ENCODE measurements at regions not wholly inside any gene's neighbourhood (a gene's known extent, or its start where the extent isn't known, plus 50 kb on each side); places are given as distances from the start of the nearest gene placed in this dataset.

DNA sequence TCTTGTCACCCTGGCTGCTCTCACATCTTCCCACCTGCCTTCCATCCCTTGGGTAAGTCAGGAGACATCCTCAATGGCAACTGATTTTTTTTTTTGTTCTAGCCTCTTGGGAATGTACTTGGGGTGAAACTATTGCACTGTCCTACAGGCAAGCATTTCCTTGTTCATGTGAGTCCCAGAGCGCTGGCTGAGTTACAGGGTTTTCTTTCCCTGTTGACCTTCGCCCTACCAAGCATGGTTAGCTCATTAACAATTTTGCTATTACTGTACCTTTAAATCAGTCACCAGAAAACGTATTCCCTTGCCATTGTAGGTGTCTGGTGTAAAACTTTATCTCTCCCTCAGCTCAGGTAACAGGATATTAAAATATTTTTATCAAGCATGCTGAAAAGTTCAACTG lies 98.9 kb downstream of the PRLHR start:
- no peak overlapping the region for H3K4me3 ChIP-seq (ENCODE audit: low read depth, low read length)
- TF ChIP-seq, protein P1, sequence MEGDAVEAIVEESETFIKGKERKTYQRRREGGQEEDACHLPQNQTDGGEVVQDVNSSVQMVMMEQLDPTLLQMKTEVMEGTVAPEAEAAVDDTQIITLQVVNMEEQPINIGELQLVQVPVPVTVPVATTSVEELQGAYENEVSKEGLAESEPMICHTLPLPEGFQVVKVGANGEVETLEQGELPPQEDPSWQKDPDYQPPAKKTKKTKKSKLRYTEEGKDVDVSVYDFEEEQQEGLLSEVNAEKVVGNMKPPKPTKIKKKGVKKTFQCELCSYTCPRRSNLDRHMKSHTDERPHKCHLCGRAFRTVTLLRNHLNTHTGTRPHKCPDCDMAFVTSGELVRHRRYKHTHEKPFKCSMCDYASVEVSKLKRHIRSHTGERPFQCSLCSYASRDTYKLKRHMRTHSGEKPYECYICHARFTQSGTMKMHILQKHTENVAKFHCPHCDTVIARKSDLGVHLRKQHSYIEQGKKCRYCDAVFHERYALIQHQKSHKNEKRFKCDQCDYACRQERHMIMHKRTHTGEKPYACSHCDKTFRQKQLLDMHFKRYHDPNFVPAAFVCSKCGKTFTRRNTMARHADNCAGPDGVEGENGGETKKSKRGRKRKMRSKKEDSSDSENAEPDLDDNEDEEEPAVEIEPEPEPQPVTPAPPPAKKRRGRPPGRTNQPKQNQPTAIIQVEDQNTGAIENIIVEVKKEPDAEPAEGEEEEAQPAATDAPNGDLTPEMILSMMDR (conservative IDR thresholded peaks at IDR 0.05; ENCODE audit: low read depth, low read length) = no peak
- no peak for DNase-seq (ENCODE audit: low read depth)

DNA sequence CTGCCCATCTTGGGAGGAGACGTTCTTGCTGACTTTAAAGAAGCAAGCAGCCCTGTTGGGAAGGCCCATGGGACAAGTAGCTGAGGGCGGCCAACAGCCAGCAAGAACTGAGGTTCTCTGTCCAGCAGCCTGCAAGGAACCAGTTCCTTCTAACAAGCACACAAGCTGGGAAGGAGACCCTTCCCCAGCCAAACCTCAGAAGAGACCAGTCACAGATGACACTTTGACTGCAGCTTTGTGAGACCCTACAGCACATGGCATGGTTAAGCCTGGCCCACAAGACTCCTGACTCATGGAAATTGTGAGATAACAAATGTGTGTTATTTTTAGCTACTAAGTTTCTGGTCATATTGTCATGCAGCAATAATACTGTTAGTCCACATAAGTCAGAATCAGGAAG lies 99.9 kb downstream of the PRLHR start:
- H3K4me3 ChIP-seq (ENCODE audit: low read depth, low read length) = no peak overlapping the region
- TF ChIP-seq, protein P1 (conservative IDR thresholded peaks at IDR 0.05; ENCODE audit: low read depth, low read length) = no peak
- DNase-seq (ENCODE audit: low read depth) = no peak

DNA sequence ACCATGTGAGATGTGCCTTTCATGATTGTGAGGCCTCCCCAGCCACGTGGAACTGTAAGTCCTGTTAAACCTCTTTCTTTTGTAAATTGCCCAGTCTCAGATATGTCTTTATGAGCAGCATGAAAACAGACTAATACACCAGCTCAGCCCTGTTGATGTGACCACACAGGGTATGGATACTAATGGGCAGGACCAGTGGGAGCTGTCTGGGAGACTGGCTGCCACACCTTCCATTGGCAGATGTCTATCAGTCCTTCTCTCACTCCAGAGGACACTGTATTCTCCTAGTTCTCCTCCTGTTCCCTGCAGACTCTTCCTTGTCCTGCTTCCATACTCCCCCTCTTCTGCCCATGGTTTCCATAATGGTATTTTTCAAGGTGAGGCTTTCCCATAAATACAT lies 104.4 kb downstream of the PRLHR start:
- DNase-seq (ENCODE audit: low read depth) = no peak
- TF ChIP-seq, protein P1 (conservative IDR thresholded peaks at IDR 0.05; ENCODE audit: low read depth, low read length) = no peak
- no peak overlapping the region for H3K4me3 ChIP-seq (ENCODE audit: low read depth, low read length)

DNA sequence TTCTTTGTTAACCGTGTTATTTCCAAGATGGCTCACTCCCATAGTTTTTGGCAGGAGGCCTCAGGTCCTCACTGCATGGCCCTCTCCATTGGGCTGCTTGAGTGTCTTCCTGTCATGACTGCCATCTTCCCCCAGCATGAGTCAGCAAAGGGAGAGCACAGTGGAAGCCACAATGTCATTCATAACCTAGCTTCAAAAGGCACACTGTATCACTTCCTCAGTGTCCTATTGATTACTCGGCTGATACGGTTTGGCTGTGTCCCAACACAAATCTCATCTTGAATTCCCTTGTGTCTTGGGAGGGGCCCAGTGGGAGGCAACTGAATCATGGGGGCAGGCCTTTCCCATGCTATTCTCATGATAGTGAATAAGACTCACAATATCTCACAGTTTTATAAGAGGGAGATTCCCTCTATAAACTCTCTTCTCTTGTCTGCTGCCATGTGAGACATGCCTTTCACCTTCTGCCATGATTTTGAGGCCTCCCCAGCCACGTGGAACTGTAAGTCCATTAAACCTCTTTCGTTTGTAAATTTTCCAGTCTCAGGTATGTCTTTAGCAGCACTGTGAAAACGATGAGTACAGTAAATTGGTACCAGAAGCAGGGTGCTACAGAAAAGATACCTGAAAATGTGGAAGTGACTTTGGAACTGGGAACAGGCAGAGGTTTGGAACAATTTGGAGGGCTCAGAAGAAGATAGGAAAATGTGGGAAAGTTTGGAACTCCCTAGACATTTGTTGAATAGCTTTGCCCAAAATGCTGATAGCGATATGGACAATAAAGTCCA lies 106.5 kb downstream of the PRLHR start:
- no peak for DNase-seq (ENCODE audit: low read depth)
- TF ChIP-seq, protein P1 (conservative IDR thresholded peaks at IDR 0.05; ENCODE audit: low read depth, low read length) = no peak
- no peak overlapping the region for H3K4me3 ChIP-seq (ENCODE audit: low read depth, low read length)

DNA sequence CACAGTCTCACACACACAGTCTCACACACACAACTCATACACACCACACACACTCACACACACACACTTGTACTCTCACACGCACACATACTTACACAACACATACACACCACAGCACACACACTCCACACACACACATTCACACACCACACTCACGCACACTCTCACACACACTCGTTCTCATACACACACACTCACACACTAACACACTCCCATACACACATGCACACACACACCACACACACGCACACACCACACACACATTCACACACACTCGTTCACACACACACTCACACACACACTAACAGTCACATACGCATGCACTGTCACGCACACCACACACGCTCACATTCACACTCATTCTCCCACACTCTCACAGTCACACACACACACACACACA lies 109.8 kb downstream of the PRLHR start:
- no peak overlapping the region for H3K4me3 ChIP-seq (ENCODE audit: low read depth, low read length)
- no peak for DNase-seq (ENCODE audit: low read depth)
- TF ChIP-seq, protein P1 (conservative IDR thresholded peaks at IDR 0.05; ENCODE audit: low read depth, low read length) = no peak

DNA sequence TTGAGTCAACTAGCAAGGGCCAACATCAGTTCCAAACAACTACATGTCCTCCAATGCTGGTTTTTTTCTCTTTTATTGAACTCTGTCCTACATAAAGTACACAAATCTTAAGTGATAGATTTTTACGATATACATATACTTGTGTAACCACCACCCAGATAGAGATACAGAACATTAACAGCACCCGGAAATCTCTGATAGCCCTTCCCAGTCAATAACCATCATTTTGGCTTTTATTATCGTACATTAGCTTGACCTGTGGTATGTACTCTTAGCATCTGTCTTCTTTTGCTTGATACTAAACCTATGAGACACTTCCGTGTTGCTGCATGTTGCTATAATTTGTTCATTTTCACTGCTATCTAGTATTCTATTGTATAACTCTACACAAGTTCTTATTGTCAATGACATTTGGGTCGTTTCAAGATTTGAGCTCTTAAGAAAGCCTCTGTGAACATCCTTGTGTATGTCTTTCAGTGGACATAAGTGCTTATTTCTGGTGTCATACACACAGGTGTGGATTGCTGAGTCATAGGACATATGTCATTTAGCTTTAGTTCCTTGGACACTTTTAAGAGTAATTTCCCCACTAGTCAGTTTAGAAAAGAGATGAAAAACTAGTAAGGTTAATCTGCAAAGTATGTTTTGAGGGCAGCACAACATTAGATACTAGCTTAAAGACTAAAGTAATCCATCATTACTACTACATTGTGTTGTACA lies 111.1 kb downstream of the PRLHR start:
- no peak for DNase-seq (ENCODE audit: low read depth)
- H3K4me3 ChIP-seq (ENCODE audit: low read depth, low read length) = no peak overlapping the region
- TF ChIP-seq, protein P1 (conservative IDR thresholded peaks at IDR 0.05; ENCODE audit: low read depth, low read length) = no peak
